ENCODE measurements at regions not wholly inside any gene's neighbourhood (a gene's known extent, or its start where the extent isn't known, plus 50 kb on each side); places are given as distances from the start of the nearest gene placed in this dataset.

DNA sequence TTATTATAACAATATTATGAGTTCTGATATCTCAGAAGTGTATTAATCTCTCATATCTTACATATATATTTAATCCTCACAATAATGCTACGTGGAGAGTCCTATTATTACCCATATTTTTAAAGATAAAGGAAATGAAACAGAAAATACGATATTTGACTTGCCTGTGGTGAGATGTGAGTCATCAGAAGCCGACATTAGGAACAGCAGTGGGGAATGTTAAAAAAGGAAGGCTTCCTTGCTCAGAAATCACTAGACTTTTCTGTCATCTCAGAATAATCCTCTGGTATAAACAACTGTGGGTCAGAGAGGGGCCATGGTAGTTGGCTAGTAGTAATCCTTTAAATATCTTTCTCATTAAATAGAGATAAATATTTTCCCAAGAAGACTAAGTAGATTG lies 402.3 kb upstream of the PCDH15 start:
- H3K27me3 Mint-ChIP-seq: no peaks in the 10 kb centered on the region
- H3K4me3 Mint-ChIP-seq: no peak overlapping the region
- peaks cover 3 to 33% (median 15%) of the 10 kb centered on the region in 8 donors for H3K9me3 Mint-ChIP-seq
- Histone ChIP-seq H3K36me3 (ENCODE audit: insufficient read depth, low read length) (no peaks in the 10 kb centered on the region), H3K4me3 (ENCODE audit: low read length in 2 of 2) (no peak overlapping the region), H3K4me1 (ENCODE audit: insufficient read depth, low read length) (no peaks in the 10 kb centered on the region), H3K27ac (ENCODE audit: low read depth, low read length) (no peak overlapping the region), H3K9me3 (ENCODE audit: control insufficient read depth in 1 of 2, low read length in 2 of 2) (no peaks in the 10 kb centered on the region), H3K27me3 (ENCODE audit: insufficient read depth, low read length) (no peaks in the 10 kb centered on the region)
- H3K4me1 Mint-ChIP-seq: no peaks in the 10 kb centered on the region
- DNase-seq: no peak
- ChIA-PET POLR2A (ENCODE audit: partially characterized antibody) (no interaction called here), CTCF (ENCODE audit: partially characterized antibody) (no interaction called here)
- intact Hi-C loops (cut with micrococcal nuclease): no loop called here
- no peaks in the 10 kb centered on the region for H3K36me3 Mint-ChIP-seq
- H3K27ac Mint-ChIP-seq: no peak overlapping the region

DNA sequence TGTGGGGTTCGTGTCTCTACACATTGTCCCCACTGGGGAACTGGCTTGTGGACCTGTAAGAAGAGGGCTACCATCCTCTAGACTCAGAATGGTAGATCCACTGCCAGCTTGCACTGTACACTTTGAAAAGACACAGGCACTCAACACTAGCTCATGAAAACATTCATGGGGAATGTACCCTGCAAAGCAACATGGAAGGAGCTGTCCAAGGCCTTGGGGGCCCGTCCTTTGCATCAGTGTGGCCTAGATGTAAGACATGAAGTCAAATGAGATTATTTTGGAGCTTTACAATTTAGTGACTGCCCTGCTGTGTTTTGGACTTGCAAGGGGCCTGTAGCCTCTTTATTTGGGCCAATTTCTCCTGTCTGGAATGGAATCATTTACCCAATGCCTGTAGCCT lies 399.0 kb upstream of the PCDH15 start:
- Mint-ChIP-seq H3K27me3 (no peaks in the 10 kb centered on the region), H3K9me3 (peaks cover 0 to 33% (median 16%) of the 10 kb centered on the region in 8 donors), H3K4me3 (no peak overlapping the region), H3K36me3 (no peaks in the 10 kb centered on the region), H3K27ac (no peak overlapping the region), H3K4me1 (no peaks in the 10 kb centered on the region)
- Histone ChIP-seq H3K9me3 (ENCODE audit: control insufficient read depth in 1 of 2, low read length in 2 of 2) (no peaks in the 10 kb centered on the region), H3K27me3 (ENCODE audit: insufficient read depth, low read length) (no peaks in the 10 kb centered on the region), H3K4me3 (ENCODE audit: low read length in 2 of 2) (no peak overlapping the region), H3K27ac (ENCODE audit: low read depth, low read length) (no peak overlapping the region), H3K4me1 (ENCODE audit: insufficient read depth, low read length) (no peaks in the 10 kb centered on the region), H3K36me3 (ENCODE audit: insufficient read depth, low read length) (no peaks in the 10 kb centered on the region)
- no peak for DNase-seq
- ChIA-PET POLR2A (ENCODE audit: partially characterized antibody) (no interaction called here), CTCF (ENCODE audit: partially characterized antibody) (no interaction called here)
- intact Hi-C loops (cut with micrococcal nuclease): no loop called here

DNA sequence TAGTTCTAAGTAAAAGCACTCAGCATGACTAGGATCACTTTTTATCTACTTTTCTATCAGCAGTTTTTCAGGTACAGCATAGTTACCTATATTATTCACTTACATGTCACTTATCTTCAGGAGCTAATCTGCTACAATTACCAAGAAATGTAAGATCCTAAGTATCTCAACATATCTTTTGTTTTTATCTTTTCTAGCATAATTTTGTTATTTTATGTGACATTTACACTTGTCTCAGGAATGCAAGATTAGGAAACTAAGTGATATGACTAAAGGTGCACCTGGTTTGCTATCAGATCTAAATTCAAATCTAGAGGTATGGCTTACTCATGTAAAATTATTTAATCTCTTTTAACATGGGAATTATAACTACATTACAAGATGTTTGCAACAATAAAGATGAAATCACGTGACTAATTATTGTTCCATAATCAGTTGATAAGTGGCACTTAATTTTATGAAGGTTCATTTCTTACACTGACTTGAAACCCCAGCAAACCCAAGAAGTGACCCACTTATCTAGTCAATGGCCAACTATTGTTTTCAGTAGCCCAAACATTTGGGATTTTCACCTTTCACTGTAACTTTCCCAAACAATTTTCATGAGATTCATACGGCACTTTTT lies 390.3 kb upstream of the PCDH15 start:
- Histone ChIP-seq H3K27ac (ENCODE audit: low read depth, low read length) (no peak overlapping the region), H3K9me3 (ENCODE audit: control insufficient read depth in 1 of 2, low read length in 2 of 2) (no peaks in the 10 kb centered on the region), H3K36me3 (ENCODE audit: insufficient read depth, low read length) (no peaks in the 10 kb centered on the region), H3K4me1 (ENCODE audit: insufficient read depth, low read length) (no peaks in the 10 kb centered on the region), H3K4me3 (ENCODE audit: low read length in 2 of 2) (no peak overlapping the region), H3K27me3 (ENCODE audit: insufficient read depth, low read length) (no peaks in the 10 kb centered on the region)
- no peak for DNase-seq
- Mint-ChIP-seq H3K27me3 (no peaks in the 10 kb centered on the region), H3K27ac (no peak overlapping the region), H3K36me3 (no peaks in the 10 kb centered on the region), H3K4me3 (no peak overlapping the region), H3K9me3 (peaks cover 0 to 13% (median 4%) of the 10 kb centered on the region in 8 donors), H3K4me1 (no peaks in the 10 kb centered on the region)
- CTCF ChIA-PET (ENCODE audit: partially characterized antibody): no interaction called here
- intact Hi-C loops (cut with micrococcal nuclease): no loop called here
- POLR2A ChIA-PET (ENCODE audit: partially characterized antibody): no interaction called here

DNA sequence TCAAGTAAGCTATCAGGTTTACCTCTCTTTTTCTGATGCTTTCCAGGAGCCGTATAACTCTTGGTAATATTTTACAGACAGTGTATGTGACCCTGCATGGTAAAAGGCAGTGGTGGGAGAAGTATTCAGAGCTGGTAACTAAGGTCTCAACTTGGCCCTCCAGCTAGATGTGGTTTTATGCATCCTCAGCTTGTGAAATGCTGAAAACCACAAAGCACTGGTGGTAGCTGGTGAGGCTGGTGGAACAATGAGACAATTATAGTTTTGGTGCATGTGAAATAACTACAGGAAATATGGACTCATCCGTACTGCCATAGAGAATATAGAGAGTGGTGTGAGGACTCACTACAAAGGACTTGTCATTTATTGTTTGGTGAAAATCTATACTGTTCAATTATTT lies 383.0 kb upstream of the PCDH15 start:
- H3K36me3 Mint-ChIP-seq: no peaks in the 10 kb centered on the region
- no peak overlapping the region for H3K27ac Mint-ChIP-seq
- no peaks in the 10 kb centered on the region for H3K9me3 ChIP-seq (ENCODE audit: control insufficient read depth in 1 of 2, low read length in 2 of 2)
- no peaks in the 10 kb centered on the region for H3K4me1 ChIP-seq (ENCODE audit: insufficient read depth, low read length)
- no peaks in the 10 kb centered on the region for H3K27me3 ChIP-seq (ENCODE audit: insufficient read depth, low read length)
- H3K4me3 Mint-ChIP-seq: no peak overlapping the region
- H3K4me1 Mint-ChIP-seq: no peaks in the 10 kb centered on the region
- no peaks in the 10 kb centered on the region for H3K36me3 ChIP-seq (ENCODE audit: insufficient read depth, low read length)
- H3K9me3 Mint-ChIP-seq: peaks cover 0 to 14% (median 3%) of the 10 kb centered on the region in 8 donors
- ChIA-PET CTCF (ENCODE audit: partially characterized antibody) (no interaction called here), POLR2A (ENCODE audit: partially characterized antibody) (no interaction called here)
- H3K27ac ChIP-seq (ENCODE audit: low read depth, low read length): no peak overlapping the region
- intact Hi-C loops (cut with micrococcal nuclease): no loop called here
- no peak overlapping the region for H3K4me3 ChIP-seq (ENCODE audit: low read length in 2 of 2)
- no peak for DNase-seq
- no peaks in the 10 kb centered on the region for H3K27me3 Mint-ChIP-seq

DNA sequence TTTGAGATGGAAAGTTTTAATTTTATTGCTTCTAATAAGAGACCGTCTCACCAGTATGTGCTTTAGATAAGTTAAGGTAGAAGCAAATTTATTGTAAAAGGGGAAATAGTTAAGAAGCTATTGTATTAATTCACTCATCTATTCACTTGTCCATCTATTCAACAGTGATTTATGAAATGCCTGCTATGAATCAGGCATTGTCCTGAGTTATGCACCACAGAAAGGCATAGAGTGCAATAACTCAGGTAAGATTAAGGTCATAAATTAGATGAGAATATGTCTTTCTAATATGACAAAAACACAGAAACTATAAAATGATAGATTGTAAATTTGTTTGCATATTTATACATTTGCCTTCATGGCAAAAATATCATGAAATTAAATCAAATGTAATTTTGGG lies 379.3 kb upstream of the PCDH15 start:
- no peak overlapping the region for H3K27ac Mint-ChIP-seq
- H3K4me1 Mint-ChIP-seq: no peaks in the 10 kb centered on the region
- H3K27me3 Mint-ChIP-seq: no peaks in the 10 kb centered on the region
- H3K36me3 Mint-ChIP-seq: no peaks in the 10 kb centered on the region
- ChIA-PET POLR2A (ENCODE audit: partially characterized antibody) (no interaction called here), CTCF (ENCODE audit: partially characterized antibody) (no interaction called here)
- intact Hi-C loops (cut with micrococcal nuclease): no loop called here
- H3K4me3 Mint-ChIP-seq: no peak overlapping the region
- no peaks in the 10 kb centered on the region for H3K4me1 ChIP-seq (ENCODE audit: insufficient read depth, low read length)
- H3K9me3 ChIP-seq (ENCODE audit: control insufficient read depth in 1 of 2, low read length in 2 of 2): no peaks in the 10 kb centered on the region
- H3K36me3 ChIP-seq (ENCODE audit: insufficient read depth, low read length): no peaks in the 10 kb centered on the region
- DNase-seq: no peak
- H3K4me3 ChIP-seq (ENCODE audit: low read length in 2 of 2): no peak overlapping the region
- peaks cover 0 to 20% (median 9%) of the 10 kb centered on the region in 8 donors for H3K9me3 Mint-ChIP-seq
- H3K27ac ChIP-seq (ENCODE audit: low read depth, low read length): no peak overlapping the region
- H3K27me3 ChIP-seq (ENCODE audit: insufficient read depth, low read length): no peaks in the 10 kb centered on the region

DNA sequence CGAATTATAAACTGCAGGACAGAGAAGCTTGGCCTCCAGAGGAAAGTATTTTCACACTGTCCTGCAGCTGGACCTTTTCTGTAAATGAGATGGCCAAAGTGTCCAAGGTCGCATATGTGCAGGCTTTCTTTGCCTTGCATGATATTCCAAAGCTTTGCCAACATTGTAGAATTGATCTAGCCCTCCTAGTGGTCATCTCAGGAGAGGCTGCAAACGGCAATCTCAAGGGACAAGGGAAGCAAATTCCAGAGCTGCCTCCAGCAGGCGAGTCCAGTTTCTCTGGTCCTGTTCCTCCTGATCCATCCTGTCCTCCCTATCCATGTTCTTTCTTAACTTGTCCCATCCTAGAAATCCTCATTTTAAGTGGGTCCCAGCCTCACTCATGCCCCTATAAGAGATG lies 373.4 kb upstream of the PCDH15 start:
- POLR2A ChIA-PET (ENCODE audit: partially characterized antibody): no interaction called here
- Histone ChIP-seq H3K9me3 (ENCODE audit: control insufficient read depth in 1 of 2, low read length in 2 of 2) (no peaks in the 10 kb centered on the region), H3K36me3 (ENCODE audit: insufficient read depth, low read length) (no peaks in the 10 kb centered on the region), H3K4me1 (ENCODE audit: insufficient read depth, low read length) (no peaks in the 10 kb centered on the region), H3K4me3 (ENCODE audit: low read length in 2 of 2) (no peak overlapping the region), H3K27ac (ENCODE audit: low read depth, low read length) (no peak overlapping the region), H3K27me3 (ENCODE audit: insufficient read depth, low read length) (no peaks in the 10 kb centered on the region)
- Mint-ChIP-seq H3K4me1 (no peaks in the 10 kb centered on the region), H3K36me3 (no peaks in the 10 kb centered on the region), H3K9me3 (peaks cover 0 to 20% (median 8%) of the 10 kb centered on the region in 8 donors), H3K27ac (no peak overlapping the region), H3K27me3 (no peaks in the 10 kb centered on the region), H3K4me3 (no peak overlapping the region)
- CTCF ChIA-PET (ENCODE audit: partially characterized antibody): no interaction called here
- no peak for DNase-seq
- intact Hi-C loops (cut with micrococcal nuclease): no loop called here

DNA sequence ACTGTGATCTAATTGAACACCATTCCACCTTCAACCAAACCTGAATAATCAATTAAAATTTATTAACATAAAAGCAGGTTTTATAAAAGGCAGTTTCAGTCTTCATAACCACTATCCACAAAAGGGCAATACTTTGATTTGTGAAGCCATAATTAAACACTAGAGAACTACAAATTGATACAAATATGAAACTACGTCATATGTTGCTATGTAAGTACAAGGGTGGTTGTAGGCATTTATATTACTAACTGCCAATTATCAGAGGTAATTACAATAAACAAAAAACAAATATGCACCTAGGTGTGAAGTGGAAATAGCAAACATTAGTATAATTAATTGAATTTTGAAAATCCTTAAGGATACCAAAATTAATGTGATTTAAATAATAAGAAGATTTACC lies 368.5 kb upstream of the PCDH15 start:
- H3K27me3 Mint-ChIP-seq: no peaks in the 10 kb centered on the region
- intact Hi-C loops (cut with micrococcal nuclease): no loop called here

DNA sequence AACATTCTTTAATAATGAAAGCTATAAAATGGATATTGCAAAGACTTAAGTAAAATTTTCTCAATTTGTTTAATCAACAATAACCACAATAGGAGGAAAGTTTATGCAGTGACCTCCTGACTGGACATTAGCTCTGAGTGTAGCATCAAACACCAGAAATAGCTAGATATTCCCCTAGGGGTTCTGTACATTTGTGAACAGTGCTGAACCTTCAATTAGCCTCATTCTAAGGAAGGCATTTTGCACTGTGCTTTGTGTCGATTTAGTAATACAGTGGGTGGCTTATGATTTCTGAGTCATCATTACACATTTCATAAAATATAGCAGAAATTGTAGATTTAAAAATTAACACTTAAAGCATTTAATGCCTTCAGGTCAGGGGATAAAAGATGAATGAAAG lies 367.3 kb upstream of the PCDH15 start:
- intact Hi-C loops (cut with micrococcal nuclease): no loop called here
- H3K36me3 Mint-ChIP-seq: no peaks in the 10 kb centered on the region

More for the DNA sequence above, 368.5 kb upstream of the PCDH15 start:
- no peak overlapping the region for H3K27ac Mint-ChIP-seq
- no peaks in the 10 kb centered on the region for H3K9me3 ChIP-seq (ENCODE audit: control insufficient read depth in 1 of 2, low read length in 2 of 2)
- no peaks in the 10 kb centered on the region for H3K4me1 Mint-ChIP-seq
- no peaks in the 10 kb centered on the region for H3K27me3 ChIP-seq (ENCODE audit: insufficient read depth, low read length)
- no peaks in the 10 kb centered on the region for H3K36me3 Mint-ChIP-seq
- ChIA-PET CTCF (ENCODE audit: partially characterized antibody) (no interaction called here), POLR2A (ENCODE audit: partially characterized antibody) (no interaction called here)
- peaks cover 0 to 7% (median 2%) of the 10 kb centered on the region in 8 donors for H3K9me3 Mint-ChIP-seq
- H3K4me3 ChIP-seq (ENCODE audit: low read length in 2 of 2): no peak overlapping the region
- H3K4me1 ChIP-seq (ENCODE audit: insufficient read depth, low read length): no peaks in the 10 kb centered on the region
- DNase-seq: no peak
- no peaks in the 10 kb centered on the region for H3K36me3 ChIP-seq (ENCODE audit: insufficient read depth, low read length)
- no peak overlapping the region for H3K27ac ChIP-seq (ENCODE audit: low read depth, low read length)
- no peak overlapping the region for H3K4me3 Mint-ChIP-seq

More for the DNA sequence above, 367.3 kb upstream of the PCDH15 start:
- H3K27me3 Mint-ChIP-seq: no peaks in the 10 kb centered on the region
- Histone ChIP-seq H3K4me3 (ENCODE audit: low read length in 2 of 2) (no peak overlapping the region), H3K36me3 (ENCODE audit: insufficient read depth, low read length) (no peaks in the 10 kb centered on the region), H3K9me3 (ENCODE audit: control insufficient read depth in 1 of 2, low read length in 2 of 2) (peaks cover 0 to under 1% of the 10 kb centered on the region in 2 donors), H3K4me1 (ENCODE audit: insufficient read depth, low read length) (no peaks in the 10 kb centered on the region), H3K27ac (ENCODE audit: low read depth, low read length) (no peak overlapping the region), H3K27me3 (ENCODE audit: insufficient read depth, low read length) (no peaks in the 10 kb centered on the region)
- CTCF ChIA-PET (ENCODE audit: partially characterized antibody): no interaction called here
- DNase-seq: no peak
- H3K4me1 Mint-ChIP-seq: no peaks in the 10 kb centered on the region
- POLR2A ChIA-PET (ENCODE audit: partially characterized antibody): no interaction called here
- no peak overlapping the region for H3K27ac Mint-ChIP-seq
- peaks cover 0 to 7% (median 1%) of the 10 kb centered on the region in 8 donors for H3K9me3 Mint-ChIP-seq
- H3K4me3 Mint-ChIP-seq: no peak overlapping the region
